Liver (tissue), 2 donors: ENCODE measurements at regions not wholly inside any gene's neighbourhood (a gene's known extent, or its start where the extent isn't known, plus 50 kb on each side); places are given as distances from the start of the nearest gene placed in this dataset.

Source experiments
- TAF1 ChIP-seq: conservative IDR thresholded peaks from 2 replicates; pipeline ENCODE4 v1.6.1; 2016; ENCODE audit warnings: antibody characterized with exemption, mild to moderate bottlenecking
- TF ChIP-seq, protein P1 (sequence below): IDR thresholded peaks from 2 replicates; pipeline ENCODE4 v1.6.1; 2016; ENCODE audit warnings: antibody characterized with exemption
- TF ChIP-seq, protein P2 (sequence below): IDR thresholded peaks from 2 replicates; pipeline ENCODE4 v1.6.1; 2016; ENCODE audit warnings: antibody characterized with exemption, mild to moderate bottlenecking
- donor health status: healthy.

DNA sequence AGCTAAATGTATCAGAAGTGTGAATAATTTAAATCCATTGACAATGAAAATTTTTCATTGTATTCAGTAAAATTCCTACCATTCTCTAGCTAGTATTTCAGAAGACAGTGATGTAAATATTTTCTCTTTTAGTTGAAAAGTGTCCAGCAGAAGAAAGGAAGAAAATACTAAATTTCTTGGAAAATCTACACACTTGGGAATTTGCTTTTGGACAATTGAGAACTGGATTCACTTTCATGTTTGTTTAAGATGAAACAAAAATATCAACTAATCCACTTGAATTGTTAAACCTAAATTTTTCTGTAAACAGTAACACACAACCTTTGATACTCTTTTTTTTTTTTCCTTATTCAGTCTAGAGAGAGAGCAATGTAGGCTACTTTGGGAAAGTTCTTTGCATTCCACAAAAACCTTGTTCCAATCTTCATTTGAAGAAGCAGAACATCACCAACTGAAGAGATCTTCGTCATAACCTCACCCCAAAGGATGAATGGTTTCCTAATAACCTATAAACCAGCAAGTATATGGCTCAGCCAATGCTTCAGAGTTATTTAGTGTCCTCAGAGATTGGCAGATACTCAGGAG, 155.1 kb upstream of the GORAB start:
- no peak for TF ChIP-seq TAF1
- TF ChIP-seq, protein P1, sequence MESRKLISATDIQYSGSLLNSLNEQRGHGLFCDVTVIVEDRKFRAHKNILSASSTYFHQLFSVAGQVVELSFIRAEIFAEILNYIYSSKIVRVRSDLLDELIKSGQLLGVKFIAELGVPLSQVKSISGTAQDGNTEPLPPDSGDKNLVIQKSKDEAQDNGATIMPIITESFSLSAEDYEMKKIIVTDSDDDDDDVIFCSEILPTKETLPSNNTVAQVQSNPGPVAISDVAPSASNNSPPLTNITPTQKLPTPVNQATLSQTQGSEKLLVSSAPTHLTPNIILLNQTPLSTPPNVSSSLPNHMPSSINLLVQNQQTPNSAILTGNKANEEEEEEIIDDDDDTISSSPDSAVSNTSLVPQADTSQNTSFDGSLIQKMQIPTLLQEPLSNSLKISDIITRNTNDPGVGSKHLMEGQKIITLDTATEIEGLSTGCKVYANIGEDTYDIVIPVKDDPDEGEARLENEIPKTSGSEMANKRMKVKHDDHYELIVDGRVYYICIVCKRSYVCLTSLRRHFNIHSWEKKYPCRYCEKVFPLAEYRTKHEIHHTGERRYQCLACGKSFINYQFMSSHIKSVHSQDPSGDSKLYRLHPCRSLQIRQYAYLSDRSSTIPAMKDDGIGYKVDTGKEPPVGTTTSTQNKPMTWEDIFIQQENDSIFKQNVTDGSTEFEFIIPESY: no peak
- TF ChIP-seq, protein P2, sequence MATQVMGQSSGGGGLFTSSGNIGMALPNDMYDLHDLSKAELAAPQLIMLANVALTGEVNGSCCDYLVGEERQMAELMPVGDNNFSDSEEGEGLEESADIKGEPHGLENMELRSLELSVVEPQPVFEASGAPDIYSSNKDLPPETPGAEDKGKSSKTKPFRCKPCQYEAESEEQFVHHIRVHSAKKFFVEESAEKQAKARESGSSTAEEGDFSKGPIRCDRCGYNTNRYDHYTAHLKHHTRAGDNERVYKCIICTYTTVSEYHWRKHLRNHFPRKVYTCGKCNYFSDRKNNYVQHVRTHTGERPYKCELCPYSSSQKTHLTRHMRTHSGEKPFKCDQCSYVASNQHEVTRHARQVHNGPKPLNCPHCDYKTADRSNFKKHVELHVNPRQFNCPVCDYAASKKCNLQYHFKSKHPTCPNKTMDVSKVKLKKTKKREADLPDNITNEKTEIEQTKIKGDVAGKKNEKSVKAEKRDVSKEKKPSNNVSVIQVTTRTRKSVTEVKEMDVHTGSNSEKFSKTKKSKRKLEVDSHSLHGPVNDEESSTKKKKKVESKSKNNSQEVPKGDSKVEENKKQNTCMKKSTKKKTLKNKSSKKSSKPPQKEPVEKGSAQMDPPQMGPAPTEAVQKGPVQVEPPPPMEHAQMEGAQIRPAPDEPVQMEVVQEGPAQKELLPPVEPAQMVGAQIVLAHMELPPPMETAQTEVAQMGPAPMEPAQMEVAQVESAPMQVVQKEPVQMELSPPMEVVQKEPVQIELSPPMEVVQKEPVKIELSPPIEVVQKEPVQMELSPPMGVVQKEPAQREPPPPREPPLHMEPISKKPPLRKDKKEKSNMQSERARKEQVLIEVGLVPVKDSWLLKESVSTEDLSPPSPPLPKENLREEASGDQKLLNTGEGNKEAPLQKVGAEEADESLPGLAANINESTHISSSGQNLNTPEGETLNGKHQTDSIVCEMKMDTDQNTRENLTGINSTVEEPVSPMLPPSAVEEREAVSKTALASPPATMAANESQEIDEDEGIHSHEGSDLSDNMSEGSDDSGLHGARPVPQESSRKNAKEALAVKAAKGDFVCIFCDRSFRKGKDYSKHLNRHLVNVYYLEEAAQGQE: no peak
